ENCODE measurements at regions not wholly inside any gene's neighbourhood (a gene's known extent, or its start where the extent isn't known, plus 50 kb on each side); places are given as distances from the start of the nearest gene placed in this dataset.

- TF ChIP-seq EZH2 (IDR thresholded peaks at IDR 0.05; ENCODE audit: insufficient read depth, poor library complexity, severe bottlenecking) (no peak), EZH2phosphoT487 (IDR thresholded peaks at IDR 0.05; ENCODE audit: insufficient read depth, low read depth) (no peak)
Measured at GRCh38 chrX:150198776-150199175, 164.3 kb upstream of the MAMLD1 start.
